Right lobe of liver (tissue), 6 donors: ENCODE measurements at regions not wholly inside any gene's neighbourhood (a gene's known extent, or its start where the extent isn't known, plus 50 kb on each side); places are given as distances from the start of the nearest gene placed in this dataset.
"Not testable (repeated sequence)": the region's sequence is repeated elsewhere in the genome, so short reads cannot be mapped to it uniquely, and the experiment has no call there.

Experiments used
- ATAC-seq, 4 donors: fragments of 200-7000 bp; cut with Tn5 transposase; one replicate each; pipeline ENCODE4 v1.9.1; 2020; ENCODE audit warnings: mild to moderate bottlenecking in 4 of 4, moderate library complexity in 4 of 4
- DNase-seq, 3 donors: peaks; one replicate each; pipeline ENCODE4 v3.0.0-alpha.2; 2020
- H3K27ac ChIP-seq, 3 donors: fragments of 200-600 bp; one replicate each; pipeline ENCODE4 v1.8.0; 2022
- H3K27me3 ChIP-seq, 2 donors: fragments of 200-600 bp; one replicate each; pipeline ENCODE4 v1.8.0; 2022
- H3K36me3 ChIP-seq, 4 donors: fragments of 200-600 bp; sonication (generic) in 1 of 4; one replicate each; pipeline versions ENCODE4 v1.5.1 to v1.8.0; 2017 to 2022; ENCODE audit warnings: control low read depth in 1 of 4
- H3K4me1 ChIP-seq, 4 donors: fragments of 200-600 bp; sonication (generic) in 1 of 4; one replicate each; pipeline versions ENCODE4 v1.5.1 to v1.8.0; 2017 to 2022; ENCODE audit warnings: control low read depth in 1 of 4
- H3K4me3 ChIP-seq, 3 donors: fragments of 200-600 bp; one replicate each; pipeline ENCODE4 v1.8.0; 2022
- H3K9me3 ChIP-seq, 4 donors: fragments of 200-600 bp; sonication (generic) in 1 of 4; one replicate each; pipeline versions ENCODE4 v1.5.1 to v1.8.0; 2017 to 2022; ENCODE audit warnings: control low read depth in 1 of 4
- POLR2A ChIP-seq: fragments of 450-650 bp; IDR thresholded peaks from one replicate; pipeline ENCODE4 v1.6.1; 2017; ENCODE audit warnings: antibody characterized with exemption, mild to moderate bottlenecking
- WGBS: methylation state at CpG from one replicate; pipeline ENCODE4 v1.1.6; 2018; ENCODE audit warnings: low coverage, low lambda C conversion rate; ENCODE audit not compliant: insufficient coverage; ENCODE audit errors: missing lambda C conversion rate; 5-methylcytosine and 5-hydroxymethylcytosine counted together
- intact Hi-C, 2 donors: fragments of 100-400 bp; cut with DNase I; formaldehyde crosslinking; loops; one replicate each; pipeline versions ENCODE4 v1.11.2 to v1.14.1; 2022
- TF ChIP-seq, protein P1 (sequence below), 4 donors: fragments of 200-600 bp in 3 of 4; fragments of 450-650 bp in 1 of 4; IDR thresholded peaks; one replicate each; pipeline versions ENCODE4 v1.5.1 to v1.8.0; 2016 to 2022; ENCODE audit warnings: antibody characterized with exemption in 4 of 4, mild to moderate bottlenecking in 2 of 4
- donor health status: DM: no; HTN: yes; CAD: no.
- donor health status: DM: no; HTN: no; CAD: no.
- donor health status: DM: no; HTN: no; CAD: no.
- donor health status: DM: no; HTN: yes; CAD: no.
- donor health status: DM: no; HTN: yes; CAD: no.

DNA sequence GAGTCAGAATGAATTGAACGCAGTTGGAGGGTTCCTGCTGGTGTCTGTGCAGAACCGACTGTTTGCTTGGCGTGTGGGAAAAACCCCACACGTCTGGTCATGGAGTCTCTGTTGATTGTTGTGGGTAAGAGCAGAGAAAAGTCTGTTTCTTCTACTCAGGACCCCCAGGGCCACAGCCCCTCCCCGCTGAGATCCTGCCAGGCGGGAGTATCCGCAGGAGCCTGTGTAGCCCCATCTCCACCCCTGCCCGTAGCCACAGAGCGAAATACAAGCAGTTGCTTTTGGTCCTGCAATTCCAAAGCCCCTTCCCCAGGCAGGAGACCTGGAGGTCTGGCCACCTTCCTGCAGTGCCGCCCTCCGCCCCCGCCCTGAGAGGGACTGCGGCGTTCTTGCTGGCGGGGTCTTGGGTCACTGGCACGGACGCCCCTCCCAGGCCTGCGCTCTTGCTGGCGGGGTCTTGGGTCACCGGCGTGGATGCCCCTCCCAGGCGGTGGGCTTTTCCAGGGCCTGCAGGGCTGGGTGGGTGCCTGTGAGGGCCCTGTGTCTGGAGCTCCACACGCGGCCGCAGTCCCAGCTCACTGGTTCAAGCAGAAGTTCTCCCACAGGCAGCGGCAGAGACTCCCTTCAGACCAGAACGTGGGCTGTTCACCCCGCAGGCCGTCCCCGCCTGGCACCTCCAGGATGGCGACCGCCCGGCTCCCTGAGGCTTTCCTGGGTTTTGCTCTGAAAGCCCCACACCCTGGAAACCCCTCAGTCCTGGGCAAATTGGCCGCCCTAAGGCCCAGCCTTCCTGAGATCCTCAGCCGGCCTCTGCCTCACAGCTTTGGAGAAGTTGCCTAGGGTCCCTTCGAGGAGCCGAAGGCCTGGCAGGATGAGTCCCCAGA lies 76.0 kb upstream of the CTDP1 start:
- no peaks in the 10 kb centered on the region for H3K36me3 ChIP-seq
- no peak for TF ChIP-seq POLR2A
- TF ChIP-seq, protein P1, sequence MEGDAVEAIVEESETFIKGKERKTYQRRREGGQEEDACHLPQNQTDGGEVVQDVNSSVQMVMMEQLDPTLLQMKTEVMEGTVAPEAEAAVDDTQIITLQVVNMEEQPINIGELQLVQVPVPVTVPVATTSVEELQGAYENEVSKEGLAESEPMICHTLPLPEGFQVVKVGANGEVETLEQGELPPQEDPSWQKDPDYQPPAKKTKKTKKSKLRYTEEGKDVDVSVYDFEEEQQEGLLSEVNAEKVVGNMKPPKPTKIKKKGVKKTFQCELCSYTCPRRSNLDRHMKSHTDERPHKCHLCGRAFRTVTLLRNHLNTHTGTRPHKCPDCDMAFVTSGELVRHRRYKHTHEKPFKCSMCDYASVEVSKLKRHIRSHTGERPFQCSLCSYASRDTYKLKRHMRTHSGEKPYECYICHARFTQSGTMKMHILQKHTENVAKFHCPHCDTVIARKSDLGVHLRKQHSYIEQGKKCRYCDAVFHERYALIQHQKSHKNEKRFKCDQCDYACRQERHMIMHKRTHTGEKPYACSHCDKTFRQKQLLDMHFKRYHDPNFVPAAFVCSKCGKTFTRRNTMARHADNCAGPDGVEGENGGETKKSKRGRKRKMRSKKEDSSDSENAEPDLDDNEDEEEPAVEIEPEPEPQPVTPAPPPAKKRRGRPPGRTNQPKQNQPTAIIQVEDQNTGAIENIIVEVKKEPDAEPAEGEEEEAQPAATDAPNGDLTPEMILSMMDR (IDR thresholded peaks at IDR 0.05), result no peak
- ATAC-seq, result peak in 1 of 4 donors; percentile 8
- 94% methylated on average over 9 of the region's 37 CpGs for WGBS
- no peaks in the 10 kb centered on the region for H3K9me3 ChIP-seq
- DNase-seq, result peak; percentile 7 to 51 (median 42)
- H3K27me3 ChIP-seq, result no peaks in the 10 kb centered on the region
- intact Hi-C loops, result no loop called here
- no peaks in the 10 kb centered on the region for H3K4me1 ChIP-seq
- H3K27ac ChIP-seq, result no peak overlapping the region
- no peak overlapping the region for H3K4me3 ChIP-seq

DNA sequence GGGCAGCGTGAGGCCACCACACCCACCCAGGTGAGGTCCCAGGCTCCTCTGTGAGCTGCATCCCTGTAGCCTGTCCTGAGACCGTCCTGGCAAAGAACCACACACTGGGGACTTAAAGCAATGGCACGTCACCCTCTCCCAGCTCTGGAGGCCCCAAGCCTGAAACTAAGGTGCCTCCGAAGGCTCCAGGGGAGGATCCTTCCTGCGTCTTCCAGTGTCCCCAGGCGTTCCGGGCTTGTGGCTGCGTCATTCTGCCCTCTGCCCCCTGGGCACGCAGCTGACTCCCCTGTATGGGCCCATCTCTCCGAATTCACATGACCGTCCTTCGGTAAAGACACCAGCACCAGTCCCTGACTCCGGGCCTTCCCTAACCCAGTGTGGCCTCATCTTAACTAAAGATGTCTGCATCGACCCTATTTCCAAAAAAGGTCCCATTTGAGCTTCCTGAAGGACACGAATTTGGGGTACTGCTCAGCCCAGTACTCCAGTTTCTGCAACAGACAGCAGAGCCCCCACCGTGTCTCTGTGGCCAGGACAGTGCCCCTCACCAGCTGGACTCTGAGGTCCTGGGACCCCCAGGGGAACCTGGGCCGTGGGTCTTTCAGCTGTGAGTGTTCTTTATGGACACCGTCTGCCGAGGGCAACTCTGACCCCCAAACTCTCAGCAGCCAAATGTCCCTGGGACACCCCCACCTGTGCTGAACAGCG lies 75.2 kb upstream of the CTDP1 start:
- no peaks in the 10 kb centered on the region for H3K27me3 ChIP-seq
- no peak overlapping the region for H3K4me3 ChIP-seq
- no peaks in the 10 kb centered on the region for H3K4me1 ChIP-seq
- no peaks in the 10 kb centered on the region for H3K36me3 ChIP-seq
- TF ChIP-seq, protein P1 (IDR thresholded peaks at IDR 0.05), result no peak
- no peak for TF ChIP-seq POLR2A
- intact Hi-C loops, result no loop called here
- H3K9me3 ChIP-seq, result no peaks in the 10 kb centered on the region
- DNase-seq, result peak in 2 of 3 donors; percentile 6 to 31
- WGBS, result 86% methylated on average over 8 of the region's 20 CpGs
- no peak overlapping the region for H3K27ac ChIP-seq
- no peak for ATAC-seq

DNA sequence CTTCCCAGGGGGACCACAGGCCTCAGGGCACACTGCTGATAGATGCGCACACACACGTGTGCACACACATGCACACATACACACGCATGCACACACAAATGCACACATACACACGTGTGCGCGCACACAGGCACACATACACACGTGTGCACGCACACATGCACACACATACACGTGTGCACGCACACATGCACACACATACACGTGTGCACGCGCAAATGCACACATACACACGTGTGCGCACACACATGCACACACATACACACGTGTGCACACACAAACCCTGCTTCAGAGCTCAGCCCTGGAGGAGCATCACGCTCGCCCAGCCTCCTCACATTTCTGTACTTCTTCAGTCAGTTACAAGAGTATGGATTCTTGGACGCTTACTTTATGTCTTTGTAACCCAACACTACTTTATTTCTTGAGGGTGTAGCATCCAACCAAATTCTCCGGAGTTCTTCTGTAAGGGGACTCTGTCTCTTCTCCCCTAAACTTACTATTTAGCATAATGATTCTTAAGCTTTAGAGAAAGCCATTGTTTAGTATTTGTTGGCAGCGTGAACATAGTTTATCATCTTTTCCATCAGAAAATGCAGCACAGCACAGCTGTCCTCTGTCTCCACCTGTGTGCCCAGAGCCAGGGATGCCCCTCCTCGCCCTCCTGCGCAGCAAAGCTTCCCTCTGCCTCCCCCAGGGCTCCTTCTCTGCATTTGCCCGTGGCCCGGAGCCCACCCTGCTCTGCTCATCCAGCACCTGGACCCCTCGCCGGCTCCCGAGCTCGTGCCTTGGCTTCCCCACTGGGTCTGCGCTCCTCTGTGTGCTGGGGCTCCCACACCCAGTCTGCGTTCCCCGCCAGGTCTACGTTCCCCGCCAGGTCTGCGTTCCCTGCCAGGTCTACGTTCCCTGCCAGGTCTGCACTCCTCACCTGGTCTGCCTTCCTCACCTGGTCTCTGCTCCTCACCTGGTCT lies 74.4 kb upstream of the CTDP1 start:
- H3K27me3 ChIP-seq, result no peaks in the 10 kb centered on the region
- no peak for ATAC-seq
- 77% methylated on average over 17 of the region's 36 CpGs for WGBS
- TF ChIP-seq, protein P1 (IDR thresholded peaks at IDR 0.05), result no peak
- no peak for TF ChIP-seq POLR2A
- H3K36me3 ChIP-seq, result no peaks in the 10 kb centered on the region
- peak; percentile 13 to 43 (median 35) for DNase-seq
- intact Hi-C loops, result no loop called here
- H3K9me3 ChIP-seq, result no peaks in the 10 kb centered on the region
- no peaks in the 10 kb centered on the region for H3K4me1 ChIP-seq
- H3K27ac ChIP-seq, result no peak overlapping the region
- no peak overlapping the region for H3K4me3 ChIP-seq

DNA sequence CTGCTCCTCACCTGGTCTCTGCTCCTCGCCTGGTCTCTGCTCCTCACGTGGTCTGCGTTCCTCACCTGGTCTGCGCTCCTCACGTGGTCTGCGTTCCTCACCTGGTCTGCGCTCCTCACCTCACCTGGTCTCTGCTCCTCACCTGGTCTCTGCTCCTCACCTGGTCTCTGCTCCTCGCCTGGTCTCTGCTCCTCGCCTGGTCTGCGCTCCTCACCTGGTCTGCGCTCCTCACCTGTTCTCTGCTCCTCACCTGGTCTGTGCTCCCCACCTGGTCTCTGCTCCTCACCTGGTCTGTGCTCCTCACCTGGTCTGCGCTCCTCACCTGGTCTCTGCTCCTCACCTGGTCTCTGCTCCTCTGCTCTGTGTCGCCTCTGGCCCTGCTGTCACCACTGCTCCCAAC lies 73.5 kb upstream of the CTDP1 start:
- H3K9me3 ChIP-seq, H3K4me3 ChIP-seq, H3K27me3 ChIP-seq, ATAC-seq, H3K27ac ChIP-seq, H3K4me1 ChIP-seq, H3K36me3 ChIP-seq, intact Hi-C loops: not testable (repeated sequence)
- 83% methylated on average over 12 of the region's 13 CpGs for WGBS
- peak in 1 of 3 donors; percentile 5 for DNase-seq
